CD14-positive monocyte (primary cell): ENCODE measurements at regions not wholly inside any gene's neighbourhood (a gene's known extent, or its start where the extent isn't known, plus 50 kb on each side); places are given as distances from the start of the nearest gene placed in this dataset.

Experiments
- DNase-seq, 3 donors: peaks; one replicate each; pipeline ENCODE4 v3.0.0-alpha.2; 2011 to 2022
- H2AFZ ChIP-seq: 2 replicates; pipeline ENCODE4 v1.6.0; 2012; ENCODE audit warnings: mild to moderate bottlenecking, low read depth, low read length, inconsistent platforms; ENCODE audit not compliant: insufficient read depth, poor library complexity, severe bottlenecking
- H3K27ac ChIP-seq, 2 donors: 1 replicate in 1 of 2; 2 replicates in 1 of 2; pipeline ENCODE4 v1.5.1; 2012 to 2013; ENCODE audit warnings: low read length in 2 of 2, control low read depth in 1 of 2, inconsistent platforms in 1 of 2, low read depth in 1 of 2, mild to moderate bottlenecking in 1 of 2
- H3K27me3 ChIP-seq, 2 donors: one replicate each; pipeline versions ENCODE4 v1.6.0 to v1.6.1; 2011 to 2013; ENCODE audit warnings: low read length in 2 of 2; ENCODE audit not compliant: control insufficient read depth in 2 of 2, insufficient read depth in 2 of 2
- H3K36me3 ChIP-seq, 2 donors: replicated peaks in 1 of 2; 1 replicate in 1 of 2; 2 replicates in 1 of 2; pipeline versions ENCODE4 v1.5.1 to v1.6.1; 2012 to 2013; ENCODE audit warnings: low read length in 2 of 2, control low read depth in 1 of 2, inconsistent platforms in 1 of 2, mild to moderate bottlenecking in 1 of 2; ENCODE audit not compliant: insufficient read depth in 2 of 2, control insufficient read depth in 1 of 2
- H3K4me1 ChIP-seq, 2 donors: 1 replicate in 1 of 2; 2 replicates in 1 of 2; pipeline versions ENCODE4 v1.5.1 to v1.6.1; 2012 to 2013; ENCODE audit warnings: low read length in 2 of 2, control low read depth in 1 of 2, inconsistent platforms in 1 of 2, mild to moderate bottlenecking in 1 of 2, moderate library complexity in 1 of 2; ENCODE audit not compliant: insufficient read depth in 2 of 2, control insufficient read depth in 1 of 2
- H3K4me2 ChIP-seq: replicated peaks from 2 replicates; pipeline ENCODE3; 2012; ENCODE audit warnings: low read length, moderate library complexity, mild to moderate bottlenecking; ENCODE audit not compliant: poor library complexity, severe bottlenecking; ENCODE audit errors: extremely low read depth
- H3K4me3 ChIP-seq, 3 experiments: fragments of 200-600 bp in 1 of 3; sonication (generic) in 1 of 3; replicated peaks in 1 of 3; 1 replicate in 2 of 3; 2 replicates in 1 of 3; pipeline ENCODE4 v1.5.1; 2011 to 2013; ENCODE audit warnings: low read length in 3 of 3, mild to moderate bottlenecking in 3 of 3, control low read depth in 2 of 3, low read depth in 2 of 3, inconsistent platforms in 1 of 3, moderate library complexity in 1 of 3
- H3K79me2 ChIP-seq: 2 replicates; pipeline ENCODE4 v1.6.0; 2012; ENCODE audit warnings: mild to moderate bottlenecking, control low read depth, inconsistent platforms, low read length, moderate library complexity; ENCODE audit not compliant: insufficient read depth
- H3K9ac ChIP-seq: 2 replicates; pipeline ENCODE4 v1.6.0; 2017; ENCODE audit warnings: low read length, mild to moderate bottlenecking; ENCODE audit not compliant: insufficient read depth, poor library complexity, severe bottlenecking
- H3K9me3 ChIP-seq, 2 donors: replicated peaks in 1 of 2; 1 replicate in 1 of 2; 2 replicates in 1 of 2; pipeline versions ENCODE4 v1.5.1 to v1.6.1; 2012 to 2013; ENCODE audit warnings: low read length in 2 of 2, control low read depth in 1 of 2; ENCODE audit not compliant: control insufficient read depth in 1 of 2, insufficient read depth in 1 of 2
- H4K20me1 ChIP-seq: 2 replicates; pipeline ENCODE4 v1.6.0; 2012; ENCODE audit warnings: mild to moderate bottlenecking, low read length, control low read depth, moderate library complexity; ENCODE audit not compliant: insufficient read depth
- H3K27ac Mint-ChIP-seq, 7 donors: one replicate each; pipeline ENCODE4 v1.8.0; 2020; ENCODE audit warnings: mild to moderate bottlenecking in 7 of 7, mixed read lengths in 7 of 7, moderate library complexity in 6 of 7, inconsistent platforms in 2 of 7
- H3K27me3 Mint-ChIP-seq, 3 donors: one replicate each; pipeline ENCODE4 v1.8.0; 2021 to 2022; ENCODE audit warnings: low read depth in 3 of 3, mild to moderate bottlenecking in 3 of 3, mixed read lengths in 3 of 3, moderate library complexity in 3 of 3, inconsistent platforms in 1 of 3
- H3K36me3 Mint-ChIP-seq, 2 donors: one replicate each; pipeline ENCODE4 v1.8.0; 2020; ENCODE audit warnings: mixed read lengths in 2 of 2, inconsistent platforms in 1 of 2, mild to moderate bottlenecking in 1 of 2
- H3K4me1 Mint-ChIP-seq: one replicate; pipeline ENCODE4 v1.8.0; 2020; ENCODE audit warnings: mild to moderate bottlenecking, mixed read lengths
- H3K4me3 Mint-ChIP-seq, 2 donors: one replicate each; pipeline ENCODE4 v1.8.0; 2020; ENCODE audit warnings: mild to moderate bottlenecking in 2 of 2, mixed read lengths in 2 of 2, moderate library complexity in 1 of 2
- H3K9me3 Mint-ChIP-seq, 7 donors: one replicate each; pipeline ENCODE4 v1.8.0; 2020 to 2022; ENCODE audit warnings: mixed read lengths in 7 of 7, mild to moderate bottlenecking in 6 of 7, moderate library complexity in 6 of 7, inconsistent platforms in 2 of 7
- WGBS: methylation state at CpG from one replicate; pipeline ENCODE4 v1.1.5; 2013; ENCODE audit warnings: missing lambda C conversion rate; ENCODE audit not compliant: insufficient coverage; 5-methylcytosine and 5-hydroxymethylcytosine counted together
- intact Hi-C, 2 donors: fragments of 100-400 bp; cut with micrococcal nuclease; formaldehyde crosslinking; loops; one replicate each; pipeline versions ENCODE4 v1.15.0 to v1.15.1; 2023
- TF ChIP-seq, protein P1 (sequence below): fragments of 200-600 bp; IDR thresholded peaks from one replicate; pipeline ENCODE4 v1.8.0; 2022; ENCODE audit warnings: antibody characterized with exemption, mild to moderate bottlenecking

DNA sequence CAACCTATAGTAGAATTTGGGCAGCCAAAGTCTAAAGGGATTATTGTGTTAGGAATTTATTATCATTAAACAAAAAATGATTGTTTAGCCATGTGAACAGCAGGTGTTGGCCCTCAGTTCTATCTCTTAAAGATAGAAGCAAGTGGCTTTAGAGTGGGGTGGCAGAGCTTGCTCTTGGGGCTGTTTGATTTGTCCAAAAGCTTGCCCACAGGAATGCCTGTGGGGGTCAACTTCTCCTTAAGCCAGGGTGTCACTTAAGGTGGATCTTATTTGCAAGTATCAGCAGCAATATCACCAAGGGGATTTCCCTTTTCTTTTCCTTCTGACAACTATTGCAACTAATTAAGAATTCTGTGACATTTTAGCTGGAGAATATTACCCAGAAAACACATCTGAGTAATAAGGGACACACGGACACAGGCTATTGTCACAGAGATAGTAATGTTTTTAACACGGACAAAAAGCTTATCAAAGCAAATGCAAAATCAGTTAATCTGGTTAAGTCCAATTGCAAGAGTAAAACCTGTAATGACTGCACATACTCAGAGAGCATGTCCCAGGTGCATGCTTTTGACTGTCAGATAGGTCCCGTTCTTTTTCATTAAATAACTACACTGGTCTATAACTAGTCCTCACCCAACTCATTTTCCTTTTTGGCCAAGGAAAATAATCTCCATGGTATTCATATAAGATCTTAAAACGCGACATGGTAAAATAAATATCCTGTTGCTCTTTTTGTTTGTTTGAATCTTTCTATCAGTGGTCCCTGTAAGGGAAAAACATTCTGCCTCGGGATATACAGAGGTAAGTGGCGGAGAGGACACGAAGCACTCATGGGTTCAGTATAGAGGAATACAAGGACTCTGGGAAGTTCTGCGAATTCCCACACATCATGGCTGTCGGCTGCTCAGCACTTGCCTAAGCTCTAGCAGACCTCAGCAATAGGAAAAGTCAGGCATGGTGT is 172.1 kb upstream of the RFC3 start:
- Histone ChIP-seq H3K9me3 (no peaks in the 10 kb centered on the region), H4K20me1 (no peaks in the 10 kb centered on the region), H3K79me2 (no peaks in the 10 kb centered on the region), H3K27ac (no peak overlapping the region), H3K9ac (no peak overlapping the region), H3K4me1 (peaks cover 29 to 31% of the 10 kb centered on the region in 2 donors), H3K27me3 (no peaks in the 10 kb centered on the region), H3K4me3 (no peak overlapping the region), H2AFZ (peak overlapping the region; percentile 30), H3K36me3 (no peaks in the 10 kb centered on the region), H3K4me2 (no peak overlapping the region)
- Mint-ChIP-seq H3K27ac (no peak overlapping the region), H3K36me3 (no peaks in the 10 kb centered on the region), H3K9me3 (peaks cover 0 to 6% (median 0%) of the 10 kb centered on the region in 7 donors), H3K4me3 (no peak overlapping the region), H3K4me1 (peaks cover 27% of the 10 kb centered on the region), H3K27me3 (peaks cover 0 to 4% (median 0%) of the 10 kb centered on the region in 3 donors)
- TF ChIP-seq, protein P1, sequence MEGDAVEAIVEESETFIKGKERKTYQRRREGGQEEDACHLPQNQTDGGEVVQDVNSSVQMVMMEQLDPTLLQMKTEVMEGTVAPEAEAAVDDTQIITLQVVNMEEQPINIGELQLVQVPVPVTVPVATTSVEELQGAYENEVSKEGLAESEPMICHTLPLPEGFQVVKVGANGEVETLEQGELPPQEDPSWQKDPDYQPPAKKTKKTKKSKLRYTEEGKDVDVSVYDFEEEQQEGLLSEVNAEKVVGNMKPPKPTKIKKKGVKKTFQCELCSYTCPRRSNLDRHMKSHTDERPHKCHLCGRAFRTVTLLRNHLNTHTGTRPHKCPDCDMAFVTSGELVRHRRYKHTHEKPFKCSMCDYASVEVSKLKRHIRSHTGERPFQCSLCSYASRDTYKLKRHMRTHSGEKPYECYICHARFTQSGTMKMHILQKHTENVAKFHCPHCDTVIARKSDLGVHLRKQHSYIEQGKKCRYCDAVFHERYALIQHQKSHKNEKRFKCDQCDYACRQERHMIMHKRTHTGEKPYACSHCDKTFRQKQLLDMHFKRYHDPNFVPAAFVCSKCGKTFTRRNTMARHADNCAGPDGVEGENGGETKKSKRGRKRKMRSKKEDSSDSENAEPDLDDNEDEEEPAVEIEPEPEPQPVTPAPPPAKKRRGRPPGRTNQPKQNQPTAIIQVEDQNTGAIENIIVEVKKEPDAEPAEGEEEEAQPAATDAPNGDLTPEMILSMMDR: no peak
- intact Hi-C loops: no loop called here
- 98% methylated on average over 6 of the region's 10 CpGs for WGBS
- DNase-seq: no peak

DNA sequence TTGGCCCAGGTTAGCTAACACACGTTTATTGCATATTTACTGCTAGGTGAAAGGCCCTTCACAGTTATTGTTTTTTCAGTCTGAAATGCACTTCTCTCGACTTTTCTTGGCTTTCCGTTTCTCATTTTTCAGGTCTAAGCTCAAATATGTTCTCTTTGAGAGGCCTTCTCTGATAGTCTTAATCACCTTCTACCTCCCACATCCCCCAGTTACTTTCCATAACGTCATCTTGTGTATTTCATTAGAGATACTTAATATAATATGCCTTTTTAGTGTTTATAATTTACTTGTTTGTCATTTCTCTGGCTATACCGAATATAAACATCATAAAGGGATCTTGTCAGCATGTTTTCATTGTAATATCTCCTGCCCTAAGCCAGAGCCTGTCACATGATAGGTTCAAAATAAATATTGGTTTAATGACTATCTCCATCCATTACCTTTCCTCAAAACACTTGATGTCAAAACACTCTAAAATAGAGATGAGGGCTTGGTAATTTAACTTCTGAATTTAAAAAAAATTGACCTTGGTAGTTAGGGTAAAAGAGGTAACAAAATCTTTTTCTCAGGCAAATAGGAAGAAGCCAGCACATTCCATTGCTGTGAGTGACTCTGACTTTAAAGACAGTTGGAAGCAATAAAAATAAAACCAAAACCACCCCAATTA is 168.6 kb upstream of the RFC3 start:
- Histone ChIP-seq H2AFZ (no peak overlapping the region), H3K9ac (no peak overlapping the region), H3K4me2 (no peak overlapping the region), H3K27me3 (no peaks in the 10 kb centered on the region), H3K9me3 (no peaks in the 10 kb centered on the region), H3K27ac (no peak overlapping the region), H3K36me3 (no peaks in the 10 kb centered on the region), H4K20me1 (no peaks in the 10 kb centered on the region), H3K4me3 (no peak overlapping the region), H3K4me1 (peaks cover 9% of the 10 kb centered on the region in 2 donors), H3K79me2 (no peaks in the 10 kb centered on the region)
- no peak for DNase-seq
- peaks cover 10% of the 10 kb centered on the region for H3K4me1 Mint-ChIP-seq
- peaks cover 0 to 4% (median 0%) of the 10 kb centered on the region in 7 donors for H3K9me3 Mint-ChIP-seq
- 94% methylated on average over 3 of the region's 5 CpGs for WGBS
- H3K27ac Mint-ChIP-seq: no peak overlapping the region
- no peaks in the 10 kb centered on the region for H3K36me3 Mint-ChIP-seq
- peaks cover 0 to 2% (median 0%) of the 10 kb centered on the region in 3 donors for H3K27me3 Mint-ChIP-seq
- TF ChIP-seq, protein P1: no peak
- intact Hi-C loops: no loop called here
- H3K4me3 Mint-ChIP-seq: no peak overlapping the region
